Cardiac muscle cell (in vitro differentiated cells and primary cell): ENCODE measurements at regions not wholly inside any gene's neighbourhood (a gene's known extent, or its start where the extent isn't known, plus 50 kb on each side); places are given as distances from the start of the nearest gene placed in this dataset.

Experiments used
- DNase-seq, 2 donors: peaks; one replicate each; pipeline versions ENCODE4 v3.0.0 to v3.0.0-alpha.2; 2010 to 2017; ENCODE audit warnings: low read depth in 1 of 2, low spot score in 1 of 2
- H3K27ac ChIP-seq: fragments of 200-600 bp; sonication (generic); 2 replicates; pipeline ENCODE4 v1.5.1; 2016
- H3K27me3 ChIP-seq: fragments of 200-600 bp; sonication (generic); 2 replicates; pipeline ENCODE4 v1.6.0; 2016; ENCODE audit warnings: control low read depth
- H3K36me3 ChIP-seq: fragments of 200-600 bp; sonication (generic); 2 replicates; pipeline ENCODE4 v1.5.1; 2016; ENCODE audit warnings: control low read depth
- H3K4me1 ChIP-seq: fragments of 200-600 bp; sonication (generic); 2 replicates; pipeline ENCODE4 v1.8.1; 2017; ENCODE audit warnings: low read depth, mild to moderate bottlenecking, mixed run types
- H3K4me3 ChIP-seq: fragments of 200-600 bp; sonication (generic); 2 replicates; pipeline ENCODE4 v1.5.1; 2016; ENCODE audit warnings: mild to moderate bottlenecking
- H3K9me3 ChIP-seq: fragments of 200-600 bp; sonication (generic); 2 replicates; pipeline ENCODE4 v1.5.1; 2017; ENCODE audit warnings: low read depth, mild to moderate bottlenecking, control low read depth
- TF ChIP-seq, protein P1 (sequence below): IDR thresholded peaks from 2 replicates; pipeline ENCODE4 v1.5.1; 2012; ENCODE audit warnings: low read depth, mild to moderate bottlenecking, low read length

- H3K27ac ChIP-seq = no peak overlapping the region
- H3K36me3 ChIP-seq = no peaks in the 10 kb centered on the region
- TF ChIP-seq, protein P1, sequence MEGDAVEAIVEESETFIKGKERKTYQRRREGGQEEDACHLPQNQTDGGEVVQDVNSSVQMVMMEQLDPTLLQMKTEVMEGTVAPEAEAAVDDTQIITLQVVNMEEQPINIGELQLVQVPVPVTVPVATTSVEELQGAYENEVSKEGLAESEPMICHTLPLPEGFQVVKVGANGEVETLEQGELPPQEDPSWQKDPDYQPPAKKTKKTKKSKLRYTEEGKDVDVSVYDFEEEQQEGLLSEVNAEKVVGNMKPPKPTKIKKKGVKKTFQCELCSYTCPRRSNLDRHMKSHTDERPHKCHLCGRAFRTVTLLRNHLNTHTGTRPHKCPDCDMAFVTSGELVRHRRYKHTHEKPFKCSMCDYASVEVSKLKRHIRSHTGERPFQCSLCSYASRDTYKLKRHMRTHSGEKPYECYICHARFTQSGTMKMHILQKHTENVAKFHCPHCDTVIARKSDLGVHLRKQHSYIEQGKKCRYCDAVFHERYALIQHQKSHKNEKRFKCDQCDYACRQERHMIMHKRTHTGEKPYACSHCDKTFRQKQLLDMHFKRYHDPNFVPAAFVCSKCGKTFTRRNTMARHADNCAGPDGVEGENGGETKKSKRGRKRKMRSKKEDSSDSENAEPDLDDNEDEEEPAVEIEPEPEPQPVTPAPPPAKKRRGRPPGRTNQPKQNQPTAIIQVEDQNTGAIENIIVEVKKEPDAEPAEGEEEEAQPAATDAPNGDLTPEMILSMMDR = no peak
- no peak for DNase-seq
- H3K4me1 ChIP-seq = no peaks in the 10 kb centered on the region
- no peak overlapping the region for H3K4me3 ChIP-seq
- H3K27me3 ChIP-seq = peaks cover 39% of the 10 kb centered on the region
- H3K9me3 ChIP-seq = no peaks in the 10 kb centered on the region
Observed at GRCh38 chr6:50970908-50971307, 152.2 kb downstream of the TFAP2B start.

- TF ChIP-seq, protein P1 = no peak
- Histone ChIP-seq H3K4me1 (no peaks in the 10 kb centered on the region), H3K4me3 (no peak overlapping the region), H3K9me3 (no peaks in the 10 kb centered on the region), H3K27me3 (peaks cover 46% of the 10 kb centered on the region), H3K36me3 (no peaks in the 10 kb centered on the region), H3K27ac (no peak overlapping the region)
- DNase-seq = no peak
Observed at GRCh38 chr6:50973464-50973863, 154.8 kb downstream of the TFAP2B start.

- Histone ChIP-seq H3K27me3 (peaks cover 41% of the 10 kb centered on the region), H3K27ac (no peak overlapping the region), H3K9me3 (no peaks in the 10 kb centered on the region), H3K4me3 (no peak overlapping the region), H3K36me3 (no peaks in the 10 kb centered on the region), H3K4me1 (no peaks in the 10 kb centered on the region)
- TF ChIP-seq, protein P1 = no peak
- DNase-seq = no peak
Observed at GRCh38 chr6:50974319-50974718, 155.6 kb downstream of the TFAP2B start.

DNA sequence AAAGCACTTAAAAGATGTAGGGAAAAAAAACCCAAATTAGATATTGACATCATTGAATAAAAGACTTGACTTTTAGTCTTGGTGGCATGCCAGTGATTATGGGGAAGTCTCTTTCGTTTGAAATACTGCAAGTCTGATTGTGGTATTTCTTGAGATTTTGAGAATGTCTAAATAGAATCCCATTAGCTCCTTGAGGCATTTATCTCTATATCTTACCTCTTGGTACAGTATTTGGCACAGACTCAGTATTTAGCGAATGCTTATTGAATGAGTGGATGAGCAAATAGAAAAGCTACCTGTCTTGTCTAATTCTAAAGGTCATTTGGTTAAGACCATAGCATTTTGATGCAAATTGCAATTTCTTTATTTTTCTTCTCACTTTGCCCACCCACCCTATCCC is 156.5 kb downstream of the TFAP2B start:
- no peak overlapping the region for H3K27ac ChIP-seq
- TF ChIP-seq, protein P1 = no peak
- no peaks in the 10 kb centered on the region for H3K4me1 ChIP-seq
- H3K27me3 ChIP-seq = peaks cover 41% of the 10 kb centered on the region
- DNase-seq = no peak
- H3K4me3 ChIP-seq = no peak overlapping the region
- no peaks in the 10 kb centered on the region for H3K9me3 ChIP-seq
- no peaks in the 10 kb centered on the region for H3K36me3 ChIP-seq

DNA sequence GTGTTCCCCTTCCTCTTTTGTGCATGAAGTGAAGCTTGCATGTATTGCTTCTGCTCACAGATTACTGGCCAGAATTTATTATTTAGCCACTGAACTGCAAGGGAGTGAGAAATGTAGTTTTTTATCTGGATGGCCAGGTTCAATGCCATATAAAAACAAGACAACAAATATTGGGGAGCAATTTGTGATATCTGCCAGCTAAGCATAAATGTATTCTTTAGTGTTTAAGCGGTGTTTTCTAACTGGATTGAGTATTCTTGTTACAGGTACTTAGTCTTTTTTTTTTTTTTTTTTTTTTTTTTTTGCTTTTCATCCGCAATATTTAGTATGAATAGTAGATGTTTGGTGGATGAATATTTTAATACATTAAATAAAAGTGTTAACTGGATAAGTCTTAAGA is 158.2 kb downstream of the TFAP2B start:
- Histone ChIP-seq H3K9me3 (no peaks in the 10 kb centered on the region), H3K27me3 (peaks cover 46% of the 10 kb centered on the region), H3K36me3 (no peaks in the 10 kb centered on the region), H3K27ac (no peak overlapping the region), H3K4me3 (no peak overlapping the region), H3K4me1 (no peaks in the 10 kb centered on the region)
- TF ChIP-seq, protein P1 = no peak
- no peak for DNase-seq

- Histone ChIP-seq H3K36me3 (no peaks in the 10 kb centered on the region), H3K9me3 (no peaks in the 10 kb centered on the region), H3K4me3 (no peak overlapping the region), H3K27ac (no peak overlapping the region), H3K27me3 (peaks cover 43% of the 10 kb centered on the region), H3K4me1 (no peaks in the 10 kb centered on the region)
- TF ChIP-seq, protein P1 = no peak
- no peak for DNase-seq
Observed at GRCh38 chr6:50977796-50978195, 159.1 kb downstream of the TFAP2B start.
